ENCODE measurements at regions not wholly inside any gene's neighbourhood (a gene's known extent, or its start where the extent isn't known, plus 50 kb on each side); places are given as distances from the start of the nearest gene placed in this dataset.

DNA sequence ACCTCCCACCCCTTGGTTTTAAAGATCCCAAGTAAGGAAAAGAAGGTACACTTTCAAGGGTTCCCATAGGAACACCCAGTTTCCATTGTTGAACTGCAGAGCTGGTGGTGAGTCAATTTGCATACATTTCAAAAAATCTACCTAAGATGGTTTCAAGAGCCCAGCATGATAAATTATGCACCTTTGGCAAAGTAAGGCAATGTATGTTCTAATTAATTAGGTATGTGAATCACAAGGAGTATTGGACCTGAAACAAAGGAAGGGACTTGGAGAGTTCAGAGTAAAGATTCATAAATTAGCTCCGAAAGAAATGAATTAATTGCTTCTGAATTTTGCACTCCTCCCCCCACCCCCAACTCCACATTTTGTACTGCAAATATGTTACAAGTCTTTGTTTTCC, 459.7 kb downstream of the LRATD1 start:
- no peaks in the 10 kb centered on the region for H3K27me3 ChIP-seq (replicated peaks in 1 of 7)
- H3K36me3 ChIP-seq = no peaks in the 10 kb centered on the region
- H3K27ac ChIP-seq = no peak overlapping the region
- WGBS, 5 donors = 78 to 93% (median 86%) methylated on average over 1 of the region's 1 CpG
- intact Hi-C loops (cut with DNase I; ENCODE audit: low total_unique reads) = no loop called here
- no peak overlapping the region for H3K4me3 ChIP-seq
- TF ChIP-seq POLR2AphosphoS5 (IDR thresholded peaks at IDR 0.05) (no peak), POLR2A (IDR thresholded peaks at IDR 0.05) (no peak)
- TF ChIP-seq, protein P1, sequence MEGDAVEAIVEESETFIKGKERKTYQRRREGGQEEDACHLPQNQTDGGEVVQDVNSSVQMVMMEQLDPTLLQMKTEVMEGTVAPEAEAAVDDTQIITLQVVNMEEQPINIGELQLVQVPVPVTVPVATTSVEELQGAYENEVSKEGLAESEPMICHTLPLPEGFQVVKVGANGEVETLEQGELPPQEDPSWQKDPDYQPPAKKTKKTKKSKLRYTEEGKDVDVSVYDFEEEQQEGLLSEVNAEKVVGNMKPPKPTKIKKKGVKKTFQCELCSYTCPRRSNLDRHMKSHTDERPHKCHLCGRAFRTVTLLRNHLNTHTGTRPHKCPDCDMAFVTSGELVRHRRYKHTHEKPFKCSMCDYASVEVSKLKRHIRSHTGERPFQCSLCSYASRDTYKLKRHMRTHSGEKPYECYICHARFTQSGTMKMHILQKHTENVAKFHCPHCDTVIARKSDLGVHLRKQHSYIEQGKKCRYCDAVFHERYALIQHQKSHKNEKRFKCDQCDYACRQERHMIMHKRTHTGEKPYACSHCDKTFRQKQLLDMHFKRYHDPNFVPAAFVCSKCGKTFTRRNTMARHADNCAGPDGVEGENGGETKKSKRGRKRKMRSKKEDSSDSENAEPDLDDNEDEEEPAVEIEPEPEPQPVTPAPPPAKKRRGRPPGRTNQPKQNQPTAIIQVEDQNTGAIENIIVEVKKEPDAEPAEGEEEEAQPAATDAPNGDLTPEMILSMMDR (IDR thresholded peaks at IDR 0.05 in 8 of 11, conservative IDR thresholded peaks at IDR 0.05 in 3 of 11) = no peak
- no peak for DNase-seq
- H3K4me1 ChIP-seq = no peaks in the 10 kb centered on the region
- no peaks in the 10 kb centered on the region for H3K9me3 ChIP-seq

DNA sequence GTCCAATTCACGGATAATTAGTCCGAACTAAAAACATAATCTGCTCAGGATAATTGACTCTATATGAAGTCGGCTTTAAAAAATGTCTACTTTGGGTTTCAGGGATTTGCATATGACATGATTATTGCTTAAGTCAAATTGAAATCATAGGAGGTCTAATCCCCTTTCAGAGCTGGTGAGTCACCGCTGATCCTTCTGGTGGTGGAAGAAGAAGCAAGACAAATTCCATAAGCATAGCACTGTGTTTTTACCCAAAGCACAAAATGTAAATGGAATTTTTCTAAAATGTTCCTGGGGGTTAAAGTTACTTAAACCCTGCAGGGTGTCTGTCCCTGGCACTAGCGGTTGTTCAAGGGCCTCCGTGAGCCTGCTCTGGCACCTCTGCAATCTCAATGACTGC, 460.2 kb downstream of the LRATD1 start:
- Histone ChIP-seq H3K36me3 (no peaks in the 10 kb centered on the region), H3K4me3 (no peak overlapping the region), H3K27ac (no peak overlapping the region), H3K9me3 (no peaks in the 10 kb centered on the region), H3K27me3 (replicated peaks in 1 of 7) (no peaks in the 10 kb centered on the region), H3K4me1 (no peaks in the 10 kb centered on the region)
- intact Hi-C loops (cut with DNase I; ENCODE audit: low total_unique reads) = no loop called here
- DNase-seq = no peak
- 71 to 87% (median 76%) methylated on average over 6 of the region's 6 CpGs for WGBS, 5 donors
- TF ChIP-seq, protein P1 (IDR thresholded peaks at IDR 0.05 in 8 of 11, conservative IDR thresholded peaks at IDR 0.05 in 3 of 11) = no peak
- TF ChIP-seq POLR2AphosphoS5 (IDR thresholded peaks at IDR 0.05) = no peak
- TF ChIP-seq POLR2A (IDR thresholded peaks at IDR 0.05) = no peak

DNA sequence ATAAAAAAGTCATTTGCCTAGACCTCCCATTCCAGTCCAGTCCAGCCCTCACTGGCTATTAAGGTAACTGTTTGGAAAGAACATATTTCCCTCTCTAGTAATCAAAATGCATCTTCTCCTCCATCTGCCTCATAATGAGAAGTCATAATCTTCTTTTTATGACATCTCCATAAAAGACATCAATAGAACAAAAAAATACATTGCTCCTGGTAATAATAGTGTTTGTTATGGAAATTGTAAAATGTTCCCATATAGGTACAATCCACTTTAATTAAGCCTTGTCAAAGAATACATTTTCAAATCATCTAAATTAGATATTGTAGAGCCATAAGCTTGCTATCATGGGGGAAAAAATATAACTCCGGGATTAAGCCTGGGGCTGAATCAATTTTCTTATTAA, 461.6 kb downstream of the LRATD1 start:
- TF ChIP-seq POLR2AphosphoS5 (IDR thresholded peaks at IDR 0.05) (no peak), POLR2A (IDR thresholded peaks at IDR 0.05) (no peak)
- TF ChIP-seq, protein P1 (IDR thresholded peaks at IDR 0.05 in 8 of 11, conservative IDR thresholded peaks at IDR 0.05 in 3 of 11) = no peak
- DNase-seq = no peak
- Histone ChIP-seq H3K4me3 (no peak overlapping the region), H3K9me3 (no peaks in the 10 kb centered on the region), H3K36me3 (no peaks in the 10 kb centered on the region), H3K27ac (no peak overlapping the region), H3K4me1 (no peaks in the 10 kb centered on the region), H3K27me3 (replicated peaks in 1 of 7) (no peaks in the 10 kb centered on the region)
- 94 to 97% (median 96%) methylated on average over 1 of the region's 1 CpG for WGBS, 5 donors
- intact Hi-C loops (cut with DNase I; ENCODE audit: low total_unique reads) = no loop called here

DNA sequence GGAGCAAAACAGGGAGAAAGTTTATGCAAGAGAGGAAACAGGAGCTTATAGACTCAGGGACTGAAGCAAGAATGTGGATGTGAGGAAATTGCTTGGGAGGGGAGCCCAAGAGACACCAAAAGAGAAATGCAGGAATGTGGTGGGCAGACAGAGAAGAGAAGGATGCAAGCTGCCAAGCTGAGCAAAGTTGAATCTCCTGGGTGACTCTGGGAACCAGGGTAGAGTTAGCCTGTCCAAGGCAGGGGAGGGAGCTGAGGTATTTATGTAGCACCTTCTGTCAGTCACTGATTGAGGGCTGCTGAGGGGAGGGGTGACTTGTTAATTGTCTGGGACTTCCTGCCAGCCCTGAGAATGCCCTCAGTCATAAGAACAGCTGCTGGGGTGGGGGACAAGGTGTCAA, 464.3 kb downstream of the NBAS start:
- Histone ChIP-seq H3K4me3 (no peak overlapping the region), H3K9me3 (no peaks in the 10 kb centered on the region), H3K27me3 (replicated peaks in 1 of 7) (no peaks in the 10 kb centered on the region), H3K36me3 (no peaks in the 10 kb centered on the region), H3K27ac (no peak overlapping the region), H3K4me1 (no peaks in the 10 kb centered on the region)
- intact Hi-C loops (cut with DNase I; ENCODE audit: low total_unique reads) = no loop called here
- TF ChIP-seq, protein P1 (IDR thresholded peaks at IDR 0.05 in 8 of 11, conservative IDR thresholded peaks at IDR 0.05 in 3 of 11) = no peak
- TF ChIP-seq POLR2AphosphoS5 (IDR thresholded peaks at IDR 0.05) (no peak), POLR2A (IDR thresholded peaks at IDR 0.05) (no peak)
- DNase-seq = no peak
